ENCODE measurements at regions not wholly inside any gene's neighbourhood (a gene's known extent, or its start where the extent isn't known, plus 50 kb on each side); places are given as distances from the start of the nearest gene placed in this dataset.

GRCh38 chr5:96287136-96287535 lies 145.9 kb downstream of the PCSK1 start:
- no peak for TF ChIP-seq CTCF (conservative IDR thresholded peaks at IDR 0.05 in 1 of 2, IDR thresholded peaks at IDR 0.05 in 1 of 2; ENCODE audit: extremely low read depth in 1 of 2, insufficient read depth in 1 of 2, low read depth in 1 of 2, low read length in 2 of 2)
- no peak for TF ChIP-seq EZH2 (IDR thresholded peaks at IDR 0.05; ENCODE audit: borderline replicate concordance, low read length)

All from mammary epithelial cell (primary cell).